HepG2 (cell line): ENCODE measurements at regions not wholly inside any gene's neighbourhood (a gene's known extent, or its start where the extent isn't known, plus 50 kb on each side); places are given as distances from the start of the nearest gene placed in this dataset.

Source experiments
- ELF3 ChIP-seq: IDR thresholded peaks from 2 replicates; pipeline ENCODE4 v1.6.1; 2016; ENCODE audit warnings: missing genetic modification reagents, missing compliant biosample characterization
- FOXJ3 ChIP-seq: sonication (generic); formaldehyde crosslinking; IDR thresholded peaks from 2 replicates; pipeline ENCODE4 v1.4.0; 2020; ENCODE audit warnings: missing genetic modification reagents, mild to moderate bottlenecking, borderline replicate concordance
- FOXK1 ChIP-seq: sonication (generic); formaldehyde crosslinking; IDR thresholded peaks from 2 replicates; pipeline ENCODE4 v1.4.0; 2020; ENCODE audit warnings: low read depth, missing genetic modification reagents, borderline replicate concordance
- FOXP1 ChIP-seq, 2 experiments: fragments of 450-650 bp in 1 of 2; IDR thresholded peaks; 2 replicates each; pipeline ENCODE4 v1.6.1; 2017 to 2018; ENCODE audit warnings: antibody characterized with exemption in 1 of 2
- GATAD2A ChIP-seq: IDR thresholded peaks from 2 replicates; pipeline ENCODE4 v1.6.1; 2016
- GPN1 ChIP-seq: sonication (generic); formaldehyde crosslinking; IDR thresholded peaks from 2 replicates; pipeline ENCODE4 v1.5.1; 2020; ENCODE audit warnings: missing genetic modification reagents, borderline replicate concordance
- HMG20A ChIP-seq: IDR thresholded peaks from 2 replicates; pipeline ENCODE4 v1.6.1; 2016; ENCODE audit warnings: borderline replicate concordance
- IRF2 ChIP-seq: IDR thresholded peaks from 2 replicates; pipeline ENCODE4 v1.6.1; 2018; ENCODE audit warnings: missing genetic modification reagents, missing compliant biosample characterization
- KAT8 ChIP-seq: IDR thresholded peaks from 2 replicates; pipeline ENCODE4 v1.6.1; 2016; ENCODE audit warnings: missing genetic modification reagents, missing compliant biosample characterization
- MED8 ChIP-seq: sonication (generic); formaldehyde crosslinking; IDR thresholded peaks from 2 replicates; pipeline ENCODE4 v1.8.1; 2023; ENCODE audit warnings: mild to moderate bottlenecking, missing genetic modification reagents; ENCODE audit not compliant: insufficient replicate concordance
- MIXL1 ChIP-seq: IDR thresholded peaks from 2 replicates; pipeline ENCODE4 v1.6.1; 2016
- NCOA1 ChIP-seq: sonication (generic); formaldehyde crosslinking; IDR thresholded peaks from 2 replicates; pipeline ENCODE4 v1.9.0; 2021; ENCODE audit warnings: missing genetic modification reagents
- NCOA2 ChIP-seq: sonication (generic); formaldehyde crosslinking; IDR thresholded peaks from 2 replicates; pipeline ENCODE4 v1.8.0; 2022; ENCODE audit warnings: inconsistent platforms
- PRPF4 ChIP-seq: fragments of 200-400 bp; formaldehyde crosslinking; IDR thresholded peaks from 2 replicates; pipeline ENCODE4 v1.6.1; 2016; ENCODE audit warnings: low read length, low read depth; ENCODE audit not compliant: poor library complexity, severe bottlenecking
- RAD51 ChIP-seq: fragments of 450-650 bp; IDR thresholded peaks from 2 replicates; pipeline ENCODE4 v1.6.1; 2016; ENCODE audit warnings: borderline replicate concordance
- RBFOX2 ChIP-seq: fragments of 200-400 bp; formaldehyde crosslinking; IDR thresholded peaks from 2 replicates; pipeline ENCODE4 v1.6.1; 2017; ENCODE audit warnings: low read depth, mild to moderate bottlenecking, low read length
- ZFX ChIP-seq: sonication (generic); formaldehyde crosslinking; IDR thresholded peaks from 2 replicates; pipeline ENCODE4 v1.4.0; 2020; ENCODE audit warnings: mild to moderate bottlenecking, low read depth, missing genetic modification reagents, moderate library complexity
- ZMYM4 ChIP-seq: sonication (generic); formaldehyde crosslinking; IDR thresholded peaks from 2 replicates; pipeline ENCODE4 v1.8.1; 2023; ENCODE audit warnings: mild to moderate bottlenecking, missing genetic modification reagents
- ZNF570 ChIP-seq: sonication (generic); formaldehyde crosslinking; IDR thresholded peaks from 2 replicates; pipeline ENCODE4 v1.4.0; 2020; ENCODE audit warnings: mild to moderate bottlenecking, missing genetic modification reagents, borderline replicate concordance
- TF ChIP-seq, protein P1 (sequence below), 2 experiments: sonication (generic) in 1 of 2; formaldehyde crosslinking in 1 of 2; IDR thresholded peaks; 2 replicates each; pipeline versions ENCODE4 v1.5.1 to v1.6.1; 2011 to 2020; ENCODE audit warnings: borderline replicate concordance in 1 of 2, low read depth in 1 of 2, low read length in 1 of 2, mild to moderate bottlenecking in 1 of 2, missing genetic modification reagents in 1 of 2, moderate library complexity in 1 of 2
- TF ChIP-seq, protein P2 (sequence below): sonication (generic); formaldehyde crosslinking; IDR thresholded peaks from 2 replicates; pipeline ENCODE4 v1.5.1; 2020; ENCODE audit warnings: missing genetic modification reagents, mild to moderate bottlenecking, borderline replicate concordance
- TF ChIP-seq, protein P3 (sequence below): sonication (generic); formaldehyde crosslinking; IDR thresholded peaks from 2 replicates; pipeline ENCODE4 v1.4.0; 2020; ENCODE audit warnings: mild to moderate bottlenecking, low read depth, missing genetic modification reagents
- TF ChIP-seq, protein P4 (sequence below): sonication (generic); formaldehyde crosslinking; IDR thresholded peaks from 2 replicates; pipeline ENCODE4 v1.4.0; 2020; ENCODE audit warnings: missing genetic modification reagents
- TF ChIP-seq, protein P5 (sequence below): sonication (generic); formaldehyde crosslinking; IDR thresholded peaks from 2 replicates; pipeline ENCODE4 v1.8.0; 2022; ENCODE audit warnings: mild to moderate bottlenecking, missing genetic modification reagents, moderate library complexity

DNA sequence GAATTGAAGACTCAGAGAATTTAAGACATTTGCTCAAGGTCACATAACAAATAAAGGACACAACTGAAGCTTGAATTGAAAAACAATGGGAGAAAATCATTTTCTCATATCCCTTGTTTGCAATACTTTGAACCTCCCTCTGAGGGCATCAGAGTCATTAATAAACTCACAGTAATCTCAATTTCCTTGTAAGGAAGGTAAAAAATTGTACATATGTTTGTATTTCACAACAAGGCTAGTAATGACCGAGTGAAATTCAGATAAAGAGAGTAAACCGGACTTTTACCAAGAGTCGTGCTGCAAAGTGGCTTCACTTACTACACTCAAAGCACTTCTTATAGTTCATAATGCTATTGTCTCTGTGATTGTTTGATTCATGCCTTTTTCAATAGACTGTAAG lies 665.0 kb downstream of the NR2F1-AS1 start (continued):
- TF ChIP-seq, protein P1, sequence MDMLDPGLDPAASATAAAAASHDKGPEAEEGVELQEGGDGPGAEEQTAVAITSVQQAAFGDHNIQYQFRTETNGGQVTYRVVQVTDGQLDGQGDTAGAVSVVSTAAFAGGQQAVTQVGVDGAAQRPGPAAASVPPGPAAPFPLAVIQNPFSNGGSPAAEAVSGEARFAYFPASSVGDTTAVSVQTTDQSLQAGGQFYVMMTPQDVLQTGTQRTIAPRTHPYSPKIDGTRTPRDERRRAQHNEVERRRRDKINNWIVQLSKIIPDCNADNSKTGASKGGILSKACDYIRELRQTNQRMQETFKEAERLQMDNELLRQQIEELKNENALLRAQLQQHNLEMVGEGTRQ (IDR thresholded peaks at IDR 0.05; ENCODE audit: low read depth, low read length), result no peak
- TF ChIP-seq, protein P1 (CRISPR knock-in tag; IDR thresholded peaks at IDR 0.05; ENCODE audit: borderline replicate concordance), result no peak
- TF ChIP-seq, protein P2, sequence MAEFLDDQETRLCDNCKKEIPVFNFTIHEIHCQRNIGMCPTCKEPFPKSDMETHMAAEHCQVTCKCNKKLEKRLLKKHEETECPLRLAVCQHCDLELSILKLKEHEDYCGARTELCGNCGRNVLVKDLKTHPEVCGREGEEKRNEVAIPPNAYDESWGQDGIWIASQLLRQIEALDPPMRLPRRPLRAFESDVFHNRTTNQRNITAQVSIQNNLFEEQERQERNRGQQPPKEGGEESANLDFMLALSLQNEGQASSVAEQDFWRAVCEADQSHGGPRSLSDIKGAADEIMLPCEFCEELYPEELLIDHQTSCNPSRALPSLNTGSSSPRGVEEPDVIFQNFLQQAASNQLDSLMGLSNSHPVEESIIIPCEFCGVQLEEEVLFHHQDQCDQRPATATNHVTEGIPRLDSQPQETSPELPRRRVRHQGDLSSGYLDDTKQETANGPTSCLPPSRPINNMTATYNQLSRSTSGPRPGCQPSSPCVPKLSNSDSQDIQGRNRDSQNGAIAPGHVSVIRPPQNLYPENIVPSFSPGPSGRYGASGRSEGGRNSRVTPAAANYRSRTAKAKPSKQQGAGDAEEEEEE (CRISPR knock-in tag), result no peak
- TF ChIP-seq ELF3 (CRISPR knock-in tag) (peak; percentile 62), ZMYM4 (CRISPR knock-in tag) (peak; percentile 71; the same call in 1 of the 2 replicates), FOXJ3 (CRISPR knock-in tag) (peak; percentile 62; the same call in 1 of the 2 replicates), HMG20A (CRISPR knock-in tag) (peak; percentile 37; the same call in 1 of the 2 replicates), RBFOX2 (no peak), IRF2 (CRISPR knock-in tag) (no peak), GATAD2A (peak; percentile 77), PRPF4 (no peak), GPN1 (no peak), FOXP1 (IDR thresholded peaks at IDR 0.05) (no peak), FOXP1 (CRISPR knock-in tag; IDR thresholded peaks at IDR 0.05) (peak; percentile 22; the same call in 1 of the 2 replicates), ZNF570 (CRISPR knock-in tag) (no peak), MIXL1 (CRISPR knock-in tag) (peak; percentile 77), NCOA2 (CRISPR knock-in tag) (peak; percentile 50), ZFX (CRISPR knock-in tag) (no peak), MED8 (CRISPR knock-in tag) (no peak), FOXK1 (CRISPR knock-in tag) (0 out of 2 replicates have a peak, but pooled peaks have one; percentile 35), NCOA1 (CRISPR knock-in tag) (no peak), KAT8 (CRISPR knock-in tag) (peak; percentile 19; the same call in 1 of the 2 replicates), RAD51 (no peak)
- TF ChIP-seq, protein P3, sequence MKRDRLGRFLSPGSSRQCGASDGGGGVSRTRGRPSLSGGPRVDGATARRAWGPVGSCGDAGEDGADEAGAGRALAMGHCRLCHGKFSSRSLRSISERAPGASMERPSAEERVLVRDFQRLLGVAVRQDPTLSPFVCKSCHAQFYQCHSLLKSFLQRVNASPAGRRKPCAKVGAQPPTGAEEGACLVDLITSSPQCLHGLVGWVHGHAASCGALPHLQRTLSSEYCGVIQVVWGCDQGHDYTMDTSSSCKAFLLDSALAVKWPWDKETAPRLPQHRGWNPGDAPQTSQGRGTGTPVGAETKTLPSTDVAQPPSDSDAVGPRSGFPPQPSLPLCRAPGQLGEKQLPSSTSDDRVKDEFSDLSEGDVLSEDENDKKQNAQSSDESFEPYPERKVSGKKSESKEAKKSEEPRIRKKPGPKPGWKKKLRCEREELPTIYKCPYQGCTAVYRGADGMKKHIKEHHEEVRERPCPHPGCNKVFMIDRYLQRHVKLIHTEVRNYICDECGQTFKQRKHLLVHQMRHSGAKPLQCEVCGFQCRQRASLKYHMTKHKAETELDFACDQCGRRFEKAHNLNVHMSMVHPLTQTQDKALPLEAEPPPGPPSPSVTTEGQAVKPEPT (CRISPR knock-in tag), result no peak
- TF ChIP-seq, protein P4, sequence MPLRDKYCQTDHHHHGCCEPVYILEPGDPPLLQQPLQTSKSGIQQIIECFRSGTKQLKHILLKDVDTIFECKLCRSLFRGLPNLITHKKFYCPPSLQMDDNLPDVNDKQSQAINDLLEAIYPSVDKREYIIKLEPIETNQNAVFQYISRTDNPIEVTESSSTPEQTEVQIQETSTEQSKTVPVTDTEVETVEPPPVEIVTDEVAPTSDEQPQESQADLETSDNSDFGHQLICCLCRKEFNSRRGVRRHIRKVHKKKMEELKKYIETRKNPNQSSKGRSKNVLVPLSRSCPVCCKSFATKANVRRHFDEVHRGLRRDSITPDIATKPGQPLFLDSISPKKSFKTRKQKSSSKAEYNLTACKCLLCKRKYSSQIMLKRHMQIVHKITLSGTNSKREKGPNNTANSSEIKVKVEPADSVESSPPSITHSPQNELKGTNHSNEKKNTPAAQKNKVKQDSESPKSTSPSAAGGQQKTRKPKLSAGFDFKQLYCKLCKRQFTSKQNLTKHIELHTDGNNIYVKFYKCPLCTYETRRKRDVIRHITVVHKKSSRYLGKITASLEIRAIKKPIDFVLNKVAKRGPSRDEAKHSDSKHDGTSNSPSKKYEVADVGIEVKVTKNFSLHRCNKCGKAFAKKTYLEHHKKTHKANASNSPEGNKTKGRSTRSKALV (CRISPR knock-in tag), result no peak
- TF ChIP-seq, protein P5, sequence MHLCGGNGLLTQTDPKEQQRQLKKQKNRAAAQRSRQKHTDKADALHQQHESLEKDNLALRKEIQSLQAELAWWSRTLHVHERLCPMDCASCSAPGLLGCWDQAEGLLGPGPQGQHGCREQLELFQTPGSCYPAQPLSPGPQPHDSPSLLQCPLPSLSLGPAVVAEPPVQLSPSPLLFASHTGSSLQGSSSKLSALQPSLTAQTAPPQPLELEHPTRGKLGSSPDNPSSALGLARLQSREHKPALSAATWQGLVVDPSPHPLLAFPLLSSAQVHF, result no peak
